GM23338 (cell line): ENCODE measurements at regions not wholly inside any gene's neighbourhood (a gene's known extent, or its start where the extent isn't known, plus 50 kb on each side); places are given as distances from the start of the nearest gene placed in this dataset.

Experiments used
- CREB1 ChIP-seq: fragments of 250-450 bp; sonication (Bioruptor Pico); IDR thresholded peaks from 2 replicates; pipeline ENCODE4 v1.5.0; 2020; ENCODE audit warnings: low read depth, mild to moderate bottlenecking, moderate library complexity
- CTCF ChIP-seq, 2 experiments: fragments of 200-600 bp in 1 of 2; sonication (generic) in 1 of 2; conservative IDR thresholded peaks; 2 replicates each; pipeline versions ENCODE4 v1.5.1 to v1.6.1; 2016 to 2017; ENCODE audit warnings: antibody characterized with exemption in 2 of 2, low read depth in 2 of 2, mild to moderate bottlenecking in 2 of 2, moderate library complexity in 1 of 2
- EZH2 ChIP-seq: fragments of 200-600 bp; sonication (generic); IDR thresholded peaks from one replicate; pipeline ENCODE4 v1.8.0; 2017; ENCODE audit warnings: antibody characterized with exemption, mild to moderate bottlenecking, low read depth; ENCODE audit not compliant: unreplicated experiment
- EZH2phosphoT487 ChIP-seq: fragments of 200-600 bp; sonication (generic); IDR thresholded peaks from one replicate; pipeline ENCODE4 v1.8.1; 2018; ENCODE audit warnings: antibody characterized with exemption; ENCODE audit not compliant: unreplicated experiment
- JUNB ChIP-seq: IDR thresholded peaks from one replicate; pipeline ENCODE4 v1.6.1; 2016; ENCODE audit warnings: antibody characterized with exemption; ENCODE audit not compliant: unreplicated experiment
- NANOG ChIP-seq: IDR thresholded peaks from 2 replicates; pipeline ENCODE4 v1.6.1; 2016; ENCODE audit warnings: antibody characterized with exemption, borderline replicate concordance
- POLR2AphosphoS5 ChIP-seq: IDR thresholded peaks from 2 replicates; pipeline ENCODE4 v1.6.1; 2016; ENCODE audit warnings: antibody characterized with exemption, low read depth
- REST ChIP-seq: IDR thresholded peaks from one replicate; pipeline ENCODE4 v1.6.1; 2018; ENCODE audit warnings: antibody characterized with exemption; ENCODE audit not compliant: unreplicated experiment
- ZNF331 ChIP-seq: fragments of 250-450 bp; sonication (Bioruptor Pico); IDR thresholded peaks from 2 replicates; pipeline ENCODE4 v1.5.0; 2020; ENCODE audit warnings: low read depth, mild to moderate bottlenecking, moderate library complexity
- ZNF462 ChIP-seq: fragments of 250-450 bp; sonication (Bioruptor Pico); IDR thresholded peaks from 2 replicates; pipeline ENCODE4 v1.5.0; 2020; ENCODE audit warnings: mild to moderate bottlenecking, moderate library complexity

GRCh38 chr1:213414346-213414745 lies 363.3 kb downstream of the RPS6KC1 start:
- TF ChIP-seq REST (no peak), CTCF (conservative IDR thresholded peaks at IDR 0.05; ENCODE audit: low read depth in 2 of 2) (no peak), EZH2phosphoT487 (no peak), POLR2AphosphoS5 (no peak), CREB1 (CRISPR knock-in tag) (no peak), JUNB (no peak), EZH2 (no peak), ZNF462 (no peak), NANOG (no peak), ZNF331 (CRISPR knock-in tag) (no peak)
